GM23248 (cell line): ENCODE measurements at regions not wholly inside any gene's neighbourhood (a gene's known extent, or its start where the extent isn't known, plus 50 kb on each side); places are given as distances from the start of the nearest gene placed in this dataset.

Source experiments
- EZH2 ChIP-seq: fragments of 200-600 bp; sonication (generic); IDR thresholded peaks from 2 replicates; pipeline ENCODE4 v1.6.1; 2018; ENCODE audit warnings: antibody characterized with exemption, mild to moderate bottlenecking; ENCODE audit not compliant: insufficient read depth, poor library complexity, severe bottlenecking
- EZH2phosphoT487 ChIP-seq: fragments of 200-600 bp; sonication (generic); IDR thresholded peaks from 2 replicates; pipeline ENCODE4 v1.6.1; 2018; ENCODE audit warnings: antibody characterized with exemption, moderate library complexity, mild to moderate bottlenecking, low read depth; ENCODE audit not compliant: insufficient read depth

DNA sequence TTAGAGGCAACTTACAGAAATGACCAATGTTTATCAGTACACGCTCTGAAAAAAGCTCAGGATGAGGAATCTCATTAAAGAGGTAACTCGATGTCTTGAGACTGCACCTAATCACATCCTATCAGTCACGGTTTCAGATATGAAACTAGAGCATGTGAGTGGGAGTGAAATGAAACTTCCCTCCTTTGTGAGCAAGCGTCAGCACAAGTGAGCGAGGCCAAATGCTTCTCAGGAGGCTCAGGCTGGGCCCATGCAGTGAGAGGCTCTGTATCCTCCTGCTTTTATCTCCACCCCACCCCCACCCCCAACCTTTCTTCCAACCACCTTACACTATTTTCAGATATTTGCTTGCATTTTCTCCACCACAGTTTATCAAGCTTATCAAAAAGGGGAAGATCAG lies 140.8 kb upstream of the RIMS1 start:
- TF ChIP-seq EZH2 (no peak), EZH2phosphoT487 (no peak)
